AG10803 (cell line): ENCODE measurements at regions not wholly inside any gene's neighbourhood (a gene's known extent, or its start where the extent isn't known, plus 50 kb on each side); places are given as distances from the start of the nearest gene placed in this dataset.

ENCODE experiments used
- DNase-seq: peaks from one replicate; pipeline ENCODE4 v3.0.0; 2010; ENCODE audit warnings: low read depth
- H3K4me3 ChIP-seq: 2 replicates; pipeline ENCODE4 v1.5.1; 2011; ENCODE audit warnings: mild to moderate bottlenecking, low read length, control low read depth
- TF ChIP-seq, protein P1 (sequence below): conservative IDR thresholded peaks from 2 replicates; pipeline ENCODE4 v1.5.1; 2011; ENCODE audit warnings: mild to moderate bottlenecking, low read length, control low read depth, inconsistent platforms

DNA sequence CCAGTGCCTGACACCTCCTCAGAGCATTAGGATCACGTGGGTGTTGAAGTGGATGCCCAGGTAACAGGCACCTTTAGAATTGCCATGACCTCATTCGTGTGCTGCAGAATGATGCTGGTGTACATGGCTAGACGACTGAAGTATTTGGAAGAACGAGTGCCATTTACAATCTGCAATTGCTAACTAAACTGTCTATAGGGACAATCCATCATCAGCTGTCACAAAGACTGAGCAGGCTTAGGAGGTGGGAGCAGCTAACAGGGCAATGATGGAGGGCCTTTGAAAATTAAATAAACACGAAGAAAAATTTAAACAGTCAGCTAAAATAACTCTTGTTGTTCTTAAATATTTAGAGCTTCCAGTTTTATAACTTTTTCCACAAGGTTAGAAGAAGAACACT is 375.8 kb downstream of the GADD45G start:
- no peak overlapping the region for H3K4me3 ChIP-seq

DNA sequence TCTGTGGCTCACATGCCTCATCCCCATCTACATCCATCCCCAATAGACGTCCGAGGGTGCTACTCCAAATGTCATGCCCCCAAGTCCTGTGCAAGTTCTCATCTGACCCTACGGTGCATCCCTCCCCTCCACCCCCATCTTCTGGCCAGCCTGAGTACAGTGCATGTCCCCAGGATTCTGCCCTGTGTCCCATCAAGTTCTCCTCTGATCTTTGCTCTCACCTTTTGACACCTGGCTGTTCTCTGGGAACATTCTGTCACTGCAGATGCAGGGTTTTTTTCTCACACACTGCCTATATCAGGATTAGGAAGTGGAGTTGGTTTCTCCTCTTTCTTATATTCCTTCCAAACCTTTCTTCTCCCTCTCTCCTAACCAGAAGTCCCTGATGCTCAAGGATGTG is 377.2 kb downstream of the GADD45G start:
- TF ChIP-seq, protein P1, sequence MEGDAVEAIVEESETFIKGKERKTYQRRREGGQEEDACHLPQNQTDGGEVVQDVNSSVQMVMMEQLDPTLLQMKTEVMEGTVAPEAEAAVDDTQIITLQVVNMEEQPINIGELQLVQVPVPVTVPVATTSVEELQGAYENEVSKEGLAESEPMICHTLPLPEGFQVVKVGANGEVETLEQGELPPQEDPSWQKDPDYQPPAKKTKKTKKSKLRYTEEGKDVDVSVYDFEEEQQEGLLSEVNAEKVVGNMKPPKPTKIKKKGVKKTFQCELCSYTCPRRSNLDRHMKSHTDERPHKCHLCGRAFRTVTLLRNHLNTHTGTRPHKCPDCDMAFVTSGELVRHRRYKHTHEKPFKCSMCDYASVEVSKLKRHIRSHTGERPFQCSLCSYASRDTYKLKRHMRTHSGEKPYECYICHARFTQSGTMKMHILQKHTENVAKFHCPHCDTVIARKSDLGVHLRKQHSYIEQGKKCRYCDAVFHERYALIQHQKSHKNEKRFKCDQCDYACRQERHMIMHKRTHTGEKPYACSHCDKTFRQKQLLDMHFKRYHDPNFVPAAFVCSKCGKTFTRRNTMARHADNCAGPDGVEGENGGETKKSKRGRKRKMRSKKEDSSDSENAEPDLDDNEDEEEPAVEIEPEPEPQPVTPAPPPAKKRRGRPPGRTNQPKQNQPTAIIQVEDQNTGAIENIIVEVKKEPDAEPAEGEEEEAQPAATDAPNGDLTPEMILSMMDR, result no peak
- no peak for DNase-seq
- H3K4me3 ChIP-seq, result no peak overlapping the region

More for the DNA sequence above, 375.8 kb downstream of the GADD45G start:
- no peak for DNase-seq
- TF ChIP-seq, protein P1, result no peak

DNA sequence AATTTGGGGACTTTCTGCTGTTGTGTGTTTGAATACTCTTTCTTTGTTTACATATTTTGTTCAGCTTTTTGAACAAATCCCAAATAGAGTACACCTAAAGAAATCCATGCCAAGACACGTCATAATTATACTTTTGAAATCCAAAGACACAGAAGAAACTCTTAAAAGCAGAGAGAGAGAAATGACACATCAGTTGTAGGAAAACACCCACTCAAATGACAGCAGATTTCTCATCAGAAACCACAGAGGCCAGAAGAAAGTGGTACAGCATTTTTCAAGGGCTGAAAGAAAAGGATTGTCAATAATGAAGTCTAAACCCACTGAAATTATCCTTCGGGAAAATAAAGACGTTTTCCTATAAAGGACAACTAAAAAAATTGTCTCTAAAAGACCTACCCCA is 378.6 kb downstream of the GADD45G start:
- TF ChIP-seq, protein P1, result no peak
- no peak overlapping the region for H3K4me3 ChIP-seq

DNA sequence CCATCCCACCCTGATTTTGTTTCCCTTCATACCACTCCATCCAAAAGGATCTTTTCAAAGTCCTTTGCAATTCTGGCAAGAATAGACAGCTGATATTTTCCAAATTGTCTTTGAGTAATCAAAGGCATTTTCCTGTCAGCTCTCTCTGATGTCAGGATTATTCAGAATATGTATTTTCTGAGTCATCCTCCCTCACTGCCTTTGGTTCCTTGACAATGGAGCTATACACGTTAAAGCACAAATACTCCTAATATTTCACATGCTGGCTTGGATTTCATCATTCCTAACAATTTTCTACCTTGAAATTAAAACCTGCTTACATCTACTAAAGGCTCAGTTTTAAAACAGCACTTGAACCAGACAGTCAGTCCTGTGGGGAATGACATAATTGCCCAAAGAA is 379.4 kb downstream of the GADD45G start:
- TF ChIP-seq, protein P1, result no peak
- no peak overlapping the region for H3K4me3 ChIP-seq
- DNase-seq, result no peak

More for the DNA sequence above, 378.6 kb downstream of the GADD45G start:
- DNase-seq, result no peak

DNA sequence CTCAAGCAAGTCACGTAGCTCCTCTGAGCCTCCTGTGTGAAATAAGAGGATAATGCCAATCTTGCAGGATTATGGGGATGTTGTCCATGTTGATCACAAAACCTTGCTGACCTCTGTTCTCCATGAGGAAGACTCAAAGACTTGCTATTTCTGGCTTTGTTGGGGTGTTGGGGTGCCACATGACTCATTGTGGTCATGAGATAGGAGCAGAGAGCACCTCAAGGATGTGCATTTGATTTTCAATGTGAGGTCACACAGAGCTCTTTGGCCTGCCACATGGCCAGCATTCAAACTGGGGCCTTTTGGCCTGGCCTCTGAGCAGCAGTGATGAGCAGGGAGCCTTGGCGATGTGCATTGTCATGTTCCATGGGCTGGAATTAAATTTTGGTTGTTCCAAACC is 380.3 kb downstream of the GADD45G start:
- no peak for DNase-seq
- H3K4me3 ChIP-seq, result no peak overlapping the region
- TF ChIP-seq, protein P1, result no peak

DNA sequence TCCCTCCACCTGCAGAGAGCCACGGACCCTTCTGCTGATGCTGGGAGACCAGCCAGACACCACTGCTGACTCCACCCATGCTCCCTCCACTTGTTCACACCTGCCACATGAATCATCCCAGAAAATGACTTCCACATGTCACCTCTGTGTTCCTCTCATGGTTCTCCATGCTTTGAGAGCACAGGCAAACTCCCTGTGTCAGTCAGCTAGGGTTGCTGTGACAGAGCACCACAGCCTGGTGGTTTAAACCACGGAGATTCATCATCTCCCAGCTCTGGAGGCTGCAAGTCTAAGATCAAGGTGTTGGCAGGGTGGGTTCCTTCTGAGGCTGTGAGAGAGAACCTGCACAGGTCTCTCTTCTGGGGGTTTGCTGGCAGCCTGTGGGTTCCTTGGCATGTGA is 381.4 kb downstream of the GADD45G start:
- TF ChIP-seq, protein P1, result no peak
- H3K4me3 ChIP-seq, result no peak overlapping the region
- DNase-seq, result no peak

DNA sequence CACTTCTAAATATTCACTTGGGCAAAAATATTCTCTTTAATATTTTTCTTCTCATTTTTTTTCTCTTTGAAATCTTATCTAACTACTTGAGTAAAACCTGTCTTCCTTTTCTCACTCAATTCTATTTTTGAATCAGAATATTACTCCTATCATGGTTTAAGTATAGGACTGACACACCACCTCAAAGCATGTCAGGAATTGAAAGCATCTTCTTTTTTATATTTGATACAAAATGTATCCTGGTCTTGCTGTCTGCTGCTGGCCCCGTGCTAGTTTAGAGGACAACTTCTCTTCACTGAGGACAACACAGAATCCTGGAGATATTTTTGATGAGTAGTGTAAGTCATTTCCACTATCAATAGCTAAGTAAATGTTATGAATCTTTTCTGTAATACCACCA is 383.6 kb downstream of the GADD45G start:
- no peak for DNase-seq
- H3K4me3 ChIP-seq, result no peak overlapping the region
- TF ChIP-seq, protein P1, result no peak
